Neural crest cell (in vitro differentiated cells): ENCODE measurements at regions not wholly inside any gene's neighbourhood (a gene's known extent, or its start where the extent isn't known, plus 50 kb on each side); places are given as distances from the start of the nearest gene placed in this dataset.
"Not testable (repeated sequence)": the region's sequence is repeated elsewhere in the genome, so short reads cannot be mapped to it uniquely, and the experiment has no call there.

ENCODE experiments used
- DNase-seq: peaks from one replicate; pipeline ENCODE4 v3.0.0; 2021; ENCODE audit warnings: low read depth, mixed read lengths, low spot score
- H3K27ac Mint-ChIP-seq: one replicate; pipeline ENCODE4 v1.8.0; 2021; ENCODE audit warnings: mild to moderate bottlenecking, mixed read lengths; ENCODE audit not compliant: unreplicated experiment
- H3K27me3 Mint-ChIP-seq: 2 replicates; pipeline ENCODE4 v1.8.0; 2021; ENCODE audit warnings: low read depth, mild to moderate bottlenecking, mixed read lengths
- H3K36me3 Mint-ChIP-seq: 2 replicates; pipeline ENCODE4 v1.8.0; 2021; ENCODE audit warnings: low read depth, mild to moderate bottlenecking, mixed read lengths
- H3K4me1 Mint-ChIP-seq: 2 replicates; pipeline ENCODE4 v1.8.0; 2021; ENCODE audit warnings: mixed read lengths
- H3K4me3 Mint-ChIP-seq: one replicate; pipeline ENCODE4 v1.8.0; 2021; ENCODE audit warnings: mild to moderate bottlenecking, mixed read lengths
- H3K9me3 Mint-ChIP-seq: 2 replicates; pipeline ENCODE4 v1.8.0; 2021; ENCODE audit warnings: mixed read lengths
- TF ChIP-seq, protein P1 (sequence below): fragments of 200-600 bp; sonication (generic); conservative IDR thresholded peaks from 2 replicates; pipeline ENCODE4 v1.5.0; 2021; ENCODE audit warnings: antibody characterized with exemption, mild to moderate bottlenecking

DNA sequence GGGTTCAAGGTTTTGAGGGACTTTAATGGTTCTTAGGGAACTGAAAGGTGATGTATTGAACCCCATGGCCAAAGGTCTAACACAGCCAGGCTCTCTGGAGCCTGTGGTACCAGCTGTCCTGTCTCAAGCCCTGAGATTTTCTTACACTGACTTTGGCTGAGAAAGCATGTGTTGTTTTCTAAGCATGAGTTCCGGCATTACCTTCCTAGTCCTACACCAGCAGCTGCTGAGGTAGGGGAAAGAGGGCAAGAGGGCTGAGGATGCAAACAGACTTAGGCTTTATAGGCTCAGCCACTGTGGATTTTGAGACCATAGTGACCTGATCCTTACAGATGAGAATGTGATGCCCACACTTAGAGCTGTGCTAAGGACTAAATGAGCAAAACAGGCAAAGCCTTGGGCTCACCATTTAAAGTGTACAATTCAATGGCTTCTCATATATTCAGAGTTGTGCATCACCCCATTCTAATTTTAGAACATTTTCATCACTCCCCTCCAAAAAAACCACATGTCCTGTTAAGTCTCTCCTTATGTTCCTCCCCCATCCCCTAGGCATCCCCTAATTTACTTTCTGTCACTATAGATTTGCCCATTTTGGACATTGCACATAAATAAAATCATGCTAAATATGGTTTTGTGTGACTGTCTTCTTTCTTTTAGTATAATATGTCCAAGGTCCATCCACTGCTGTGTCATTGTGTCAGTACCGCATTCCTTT is 99.7 kb upstream of the OTOS start:
- TF ChIP-seq, protein P1, sequence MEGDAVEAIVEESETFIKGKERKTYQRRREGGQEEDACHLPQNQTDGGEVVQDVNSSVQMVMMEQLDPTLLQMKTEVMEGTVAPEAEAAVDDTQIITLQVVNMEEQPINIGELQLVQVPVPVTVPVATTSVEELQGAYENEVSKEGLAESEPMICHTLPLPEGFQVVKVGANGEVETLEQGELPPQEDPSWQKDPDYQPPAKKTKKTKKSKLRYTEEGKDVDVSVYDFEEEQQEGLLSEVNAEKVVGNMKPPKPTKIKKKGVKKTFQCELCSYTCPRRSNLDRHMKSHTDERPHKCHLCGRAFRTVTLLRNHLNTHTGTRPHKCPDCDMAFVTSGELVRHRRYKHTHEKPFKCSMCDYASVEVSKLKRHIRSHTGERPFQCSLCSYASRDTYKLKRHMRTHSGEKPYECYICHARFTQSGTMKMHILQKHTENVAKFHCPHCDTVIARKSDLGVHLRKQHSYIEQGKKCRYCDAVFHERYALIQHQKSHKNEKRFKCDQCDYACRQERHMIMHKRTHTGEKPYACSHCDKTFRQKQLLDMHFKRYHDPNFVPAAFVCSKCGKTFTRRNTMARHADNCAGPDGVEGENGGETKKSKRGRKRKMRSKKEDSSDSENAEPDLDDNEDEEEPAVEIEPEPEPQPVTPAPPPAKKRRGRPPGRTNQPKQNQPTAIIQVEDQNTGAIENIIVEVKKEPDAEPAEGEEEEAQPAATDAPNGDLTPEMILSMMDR = no peak
- no peaks in the 10 kb centered on the region for H3K36me3 Mint-ChIP-seq
- H3K27ac Mint-ChIP-seq = no peak overlapping the region
- DNase-seq = no peak
- peaks cover 15% of the 10 kb centered on the region for H3K4me1 Mint-ChIP-seq
- peaks cover 17% of the 10 kb centered on the region for H3K27me3 Mint-ChIP-seq
- peaks cover 3% of the 10 kb centered on the region for H3K9me3 Mint-ChIP-seq
- H3K4me3 Mint-ChIP-seq = no peak overlapping the region

DNA sequence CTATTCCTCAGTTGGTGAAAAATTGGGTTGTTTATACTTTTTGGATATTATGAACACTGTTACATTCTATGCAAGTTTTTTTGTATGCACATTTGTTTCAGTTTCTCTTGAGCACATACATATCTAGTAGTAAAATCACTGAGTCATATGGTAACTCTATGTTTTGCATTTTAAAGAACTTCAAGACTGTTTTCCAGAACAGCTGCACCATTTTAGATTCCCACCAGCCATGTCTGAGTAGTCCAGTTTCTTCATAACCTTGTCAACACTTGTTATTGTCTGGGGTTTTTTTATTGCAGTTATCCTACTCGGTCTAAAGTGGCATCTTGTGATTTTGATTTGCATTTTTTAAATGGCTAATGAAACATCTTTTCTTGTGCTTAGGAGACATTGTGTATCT is 100.3 kb upstream of the OTOS start:
- TF ChIP-seq, protein P1 = no peak
- Mint-ChIP-seq H3K27me3 (peaks cover 17% of the 10 kb centered on the region), H3K36me3 (no peaks in the 10 kb centered on the region), H3K4me1 (peaks cover 19% of the 10 kb centered on the region), H3K4me3 (no peak overlapping the region), H3K27ac (no peak overlapping the region), H3K9me3 (peaks cover 3% of the 10 kb centered on the region)
- DNase-seq = no peak

DNA sequence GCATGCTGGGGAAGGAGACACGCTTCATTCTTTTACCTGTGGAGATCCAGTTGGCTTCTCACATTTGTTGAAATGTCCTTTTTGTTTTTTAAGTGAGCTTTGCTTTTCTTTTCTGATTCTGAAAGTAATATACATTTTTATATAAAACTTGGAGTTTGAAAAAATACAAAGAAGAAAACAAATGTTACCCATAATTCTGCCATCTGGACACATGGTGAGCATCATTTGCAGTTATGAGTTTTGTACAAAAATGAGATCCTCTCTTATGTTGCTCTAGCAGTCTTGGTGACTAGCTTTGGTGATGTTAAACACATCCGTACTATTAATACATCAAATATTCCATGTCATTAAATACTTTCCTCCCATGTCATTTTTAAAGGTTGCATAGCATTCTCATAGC is 101.1 kb upstream of the OTOS start:
- Mint-ChIP-seq H3K36me3 (no peaks in the 10 kb centered on the region), H3K9me3 (peaks cover 3% of the 10 kb centered on the region), H3K4me3 (no peak overlapping the region), H3K27ac (no peak overlapping the region), H3K27me3 (peaks cover 17% of the 10 kb centered on the region), H3K4me1 (peaks cover 21% of the 10 kb centered on the region)
- DNase-seq = no peak
- TF ChIP-seq, protein P1 = no peak

DNA sequence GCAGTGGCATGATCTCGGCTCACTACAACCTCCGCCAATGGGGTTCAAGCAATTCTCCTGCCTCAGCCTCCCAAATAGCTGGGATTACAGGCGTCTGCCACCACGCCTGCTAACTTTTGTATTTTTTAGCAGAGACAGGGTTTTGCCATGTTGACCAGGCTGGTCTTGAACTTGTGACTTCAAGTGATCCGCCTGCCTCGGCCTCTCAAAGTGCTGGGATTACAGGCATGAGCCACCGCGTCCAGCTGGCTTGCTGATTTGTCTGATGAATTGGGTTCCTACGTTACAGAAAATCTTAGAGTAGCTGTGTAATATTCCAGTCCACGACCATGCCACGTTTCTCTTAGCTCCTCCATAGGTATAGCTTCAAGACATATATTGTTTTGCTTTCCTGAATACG is 102.6 kb upstream of the OTOS start:
- not testable (repeated sequence) for H3K36me3 Mint-ChIP-seq, H3K4me3 Mint-ChIP-seq, DNase-seq, H3K9me3 Mint-ChIP-seq, H3K27ac Mint-ChIP-seq
- H3K27me3 Mint-ChIP-seq = peaks cover 17% of the 10 kb centered on the region
- peaks cover 26% of the 10 kb centered on the region for H3K4me1 Mint-ChIP-seq

DNA sequence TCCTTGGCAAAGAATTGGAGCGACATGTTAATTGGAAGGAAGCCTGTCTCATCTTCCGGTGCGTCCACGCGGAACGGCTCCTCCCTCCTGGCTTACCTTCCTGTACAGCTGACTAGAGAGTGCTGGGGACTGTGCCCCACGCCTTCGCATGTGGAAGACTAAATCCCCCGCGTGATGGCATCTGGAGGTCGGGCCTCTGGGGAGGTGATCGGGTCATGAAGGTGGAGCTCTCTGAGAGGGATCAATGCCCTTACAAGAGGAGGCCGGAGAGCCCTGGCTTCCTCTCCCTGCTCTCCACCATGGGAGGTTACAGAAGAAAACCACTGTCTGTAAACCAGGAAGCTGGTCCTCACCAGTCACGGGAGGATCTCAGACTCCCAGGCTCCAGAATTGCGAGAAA is 104.1 kb upstream of the OTOS start:
- H3K4me3 Mint-ChIP-seq = no peak overlapping the region
- no peaks in the 10 kb centered on the region for H3K36me3 Mint-ChIP-seq
- DNase-seq = no peak
- H3K4me1 Mint-ChIP-seq = peaks cover 30% of the 10 kb centered on the region
- TF ChIP-seq, protein P1 = no peak
- no peak overlapping the region for H3K27ac Mint-ChIP-seq
- H3K9me3 Mint-ChIP-seq = no peaks in the 10 kb centered on the region
- peaks cover 12% of the 10 kb centered on the region for H3K27me3 Mint-ChIP-seq

DNA sequence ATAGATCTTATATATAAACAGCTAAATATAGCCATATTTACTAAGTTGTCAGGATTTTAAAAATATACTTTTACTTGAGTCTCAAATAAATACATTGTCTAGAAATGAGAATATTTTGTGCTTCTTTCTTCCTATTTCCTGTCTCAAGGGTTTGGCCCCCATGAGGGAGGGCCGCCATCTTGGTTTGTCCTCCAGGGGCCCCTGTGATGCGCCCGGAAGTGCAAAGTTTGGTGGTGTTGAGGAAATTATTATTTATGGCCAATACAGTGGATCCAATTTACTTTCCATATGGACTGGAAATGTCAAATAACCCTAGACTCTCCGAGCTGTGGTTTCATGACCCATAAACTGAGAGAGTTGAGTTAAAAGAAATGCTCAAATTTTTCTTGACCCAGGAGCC is 104.7 kb upstream of the OTOS start:
- H3K9me3 Mint-ChIP-seq = no peaks in the 10 kb centered on the region
- no peak for DNase-seq
- peaks cover 36% of the 10 kb centered on the region for H3K4me1 Mint-ChIP-seq
- H3K4me3 Mint-ChIP-seq = no peak overlapping the region
- no peaks in the 10 kb centered on the region for H3K36me3 Mint-ChIP-seq
- peaks cover 9% of the 10 kb centered on the region for H3K27me3 Mint-ChIP-seq
- H3K27ac Mint-ChIP-seq = no peak overlapping the region
- TF ChIP-seq, protein P1 = no peak
